Activated naive CD8-positive, alpha-beta T cell (primary cell): ENCODE measurements at regions not wholly inside any gene's neighbourhood (a gene's known extent, or its start where the extent isn't known, plus 50 kb on each side); places are given as distances from the start of the nearest gene placed in this dataset.

Source experiments
- H3K27ac Mint-ChIP-seq: one replicate; pipeline ENCODE4 v1.8.0; 2021; ENCODE audit warnings: mixed read lengths
- H3K27me3 Mint-ChIP-seq: one replicate; pipeline ENCODE4 v1.8.0; 2021; ENCODE audit warnings: mixed read lengths
- H3K36me3 Mint-ChIP-seq: one replicate; pipeline ENCODE4 v1.8.0; 2021; ENCODE audit warnings: mixed read lengths
- H3K4me1 Mint-ChIP-seq: one replicate; pipeline ENCODE4 v1.8.0; 2021; ENCODE audit warnings: low read depth, mixed read lengths
- H3K4me3 Mint-ChIP-seq: one replicate; pipeline ENCODE4 v1.8.0; 2021; ENCODE audit warnings: mild to moderate bottlenecking, mixed read lengths
- H3K9me3 Mint-ChIP-seq: one replicate; pipeline ENCODE4 v1.8.0; 2021; ENCODE audit warnings: low read depth, mixed read lengths

DNA sequence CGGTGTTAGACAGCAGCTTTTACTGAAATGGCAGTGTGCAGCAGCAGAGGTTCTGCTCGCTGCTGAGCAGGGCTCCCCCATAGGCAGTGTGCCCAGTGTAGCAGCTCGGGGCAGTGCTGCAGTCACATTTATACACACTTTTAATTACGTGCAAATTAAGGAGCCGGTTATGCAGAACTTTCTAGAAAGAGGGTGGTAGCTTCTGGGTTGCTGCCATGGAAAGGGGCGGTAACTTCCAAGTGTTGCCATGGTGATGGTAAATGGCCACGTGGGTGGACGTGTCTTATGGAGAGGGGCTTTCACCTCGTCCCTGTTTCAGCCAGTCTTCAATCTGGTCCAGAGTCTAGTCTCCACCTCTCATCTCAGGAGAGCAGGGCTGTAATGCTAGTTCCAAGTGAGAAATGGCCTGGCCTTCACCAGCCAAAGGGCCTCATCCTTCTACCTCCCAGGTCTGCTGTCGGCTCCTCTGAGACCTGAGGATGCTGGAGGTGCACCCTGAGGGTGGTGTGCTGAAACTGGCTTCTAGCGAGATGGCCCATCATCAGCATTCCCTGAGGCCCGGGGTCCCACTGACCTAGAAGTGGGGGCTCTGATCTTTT, 180.5 kb upstream of the PMEPA1 start:
- Mint-ChIP-seq H3K9me3 (no peaks in the 10 kb centered on the region), H3K36me3 (no peaks in the 10 kb centered on the region), H3K4me3 (no peak overlapping the region), H3K4me1 (no peaks in the 10 kb centered on the region), H3K27me3 (peaks cover 3% of the 10 kb centered on the region), H3K27ac (no peak overlapping the region)

GRCh38 chr20:57888591-57888990, 178.8 kb upstream of the PMEPA1 start:
- Mint-ChIP-seq H3K27me3 (peaks cover 2% of the 10 kb centered on the region), H3K4me1 (no peaks in the 10 kb centered on the region), H3K27ac (no peak overlapping the region), H3K36me3 (no peaks in the 10 kb centered on the region), H3K4me3 (no peak overlapping the region), H3K9me3 (no peaks in the 10 kb centered on the region)

GRCh38 chr20:57884956-57885355, 175.1 kb upstream of the PMEPA1 start:
- H3K36me3 Mint-ChIP-seq, result no peaks in the 10 kb centered on the region
- no peaks in the 10 kb centered on the region for H3K4me1 Mint-ChIP-seq
- H3K9me3 Mint-ChIP-seq, result no peaks in the 10 kb centered on the region
- H3K4me3 Mint-ChIP-seq, result no peak overlapping the region
- no peak overlapping the region for H3K27ac Mint-ChIP-seq
- H3K27me3 Mint-ChIP-seq, result peaks cover 2% of the 10 kb centered on the region

DNA sequence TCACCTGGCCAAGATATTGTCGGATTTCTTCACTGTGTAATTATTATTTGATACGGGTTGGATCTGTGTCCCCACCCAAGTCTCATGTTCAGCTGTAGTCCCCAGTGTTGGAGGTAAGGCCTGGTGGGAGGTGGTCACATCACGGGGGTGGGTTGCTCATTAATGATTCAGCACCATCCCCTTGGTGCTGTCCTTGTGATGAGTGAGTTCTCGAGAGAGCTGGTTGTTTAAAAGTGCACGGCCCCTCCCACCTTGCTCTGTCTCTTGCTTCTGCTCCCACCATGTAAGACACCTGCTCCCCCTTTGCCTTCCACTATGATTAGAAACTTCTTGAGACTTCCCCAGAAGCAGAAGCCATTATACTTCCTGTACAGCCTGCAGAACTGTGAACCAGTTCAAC, 173.9 kb upstream of the PMEPA1 start:
- no peaks in the 10 kb centered on the region for H3K36me3 Mint-ChIP-seq
- H3K4me1 Mint-ChIP-seq, result no peaks in the 10 kb centered on the region
- no peaks in the 10 kb centered on the region for H3K9me3 Mint-ChIP-seq
- H3K27me3 Mint-ChIP-seq, result peaks cover 2% of the 10 kb centered on the region
- H3K4me3 Mint-ChIP-seq, result no peak overlapping the region
- H3K27ac Mint-ChIP-seq, result no peak overlapping the region

DNA sequence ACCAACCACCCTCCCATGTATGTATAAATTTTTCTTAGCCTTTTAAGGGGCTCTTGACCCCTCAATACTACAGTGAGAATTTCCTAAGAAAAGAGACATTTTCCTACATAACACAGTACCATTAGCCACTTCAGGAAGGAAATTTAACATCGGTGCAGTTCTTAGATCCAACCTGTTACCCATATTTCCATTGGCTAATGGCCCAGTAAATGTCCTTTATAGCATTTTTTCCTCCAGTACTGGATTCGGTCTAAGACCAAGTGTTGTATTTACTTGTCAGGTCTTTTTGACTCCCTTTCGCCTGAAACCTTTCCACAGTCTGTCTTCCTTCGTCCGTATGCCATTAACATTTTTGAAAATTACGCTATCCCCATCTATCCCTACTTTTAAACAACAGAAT, 173.4 kb upstream of the PMEPA1 start:
- Mint-ChIP-seq H3K27ac (no peak overlapping the region), H3K9me3 (no peaks in the 10 kb centered on the region), H3K4me1 (no peaks in the 10 kb centered on the region), H3K27me3 (peaks cover under 1% of the 10 kb centered on the region), H3K36me3 (no peaks in the 10 kb centered on the region), H3K4me3 (no peak overlapping the region)

DNA sequence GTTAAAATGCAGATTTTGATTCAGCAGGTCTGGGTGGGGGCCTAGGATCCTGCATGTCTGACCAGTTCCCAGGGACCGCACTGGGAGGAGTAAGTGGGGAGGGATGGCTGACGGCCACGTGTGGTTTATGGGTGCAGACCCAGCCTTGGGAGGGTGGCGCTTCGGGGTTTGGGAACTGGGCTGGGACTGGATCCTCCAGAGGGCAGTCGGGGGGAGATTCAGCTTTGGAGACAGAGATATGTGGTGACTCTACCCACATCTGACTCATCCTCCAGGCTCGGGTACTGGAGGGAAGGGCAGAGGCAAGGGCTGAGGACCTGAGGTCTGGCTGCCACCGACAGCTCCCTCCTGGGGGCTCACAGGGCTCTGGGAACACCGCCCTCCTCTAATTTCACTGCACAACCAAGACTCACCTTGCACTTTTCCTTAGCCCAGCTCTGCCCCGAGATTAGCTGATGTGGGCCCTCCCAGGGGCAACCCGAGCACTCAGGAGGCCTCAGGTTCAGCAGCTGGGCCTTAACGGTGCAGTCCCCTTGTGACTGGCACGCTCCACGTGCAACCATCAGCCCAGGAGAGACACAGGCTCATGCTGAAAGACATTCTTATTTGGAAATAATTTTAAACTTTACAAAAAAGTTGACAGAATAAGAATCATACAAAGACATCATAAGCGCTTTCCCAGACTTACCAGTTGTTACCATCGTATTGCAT, 172.8 kb upstream of the PMEPA1 start:
- no peaks in the 10 kb centered on the region for H3K36me3 Mint-ChIP-seq
- no peak overlapping the region for H3K4me3 Mint-ChIP-seq
- H3K4me1 Mint-ChIP-seq, result no peaks in the 10 kb centered on the region
- no peaks in the 10 kb centered on the region for H3K27me3 Mint-ChIP-seq
- no peaks in the 10 kb centered on the region for H3K9me3 Mint-ChIP-seq
- H3K27ac Mint-ChIP-seq, result no peak overlapping the region

GRCh38 chr20:57881466-57882385, 171.9 kb upstream of the PMEPA1 start:
- H3K27me3 Mint-ChIP-seq, result no peaks in the 10 kb centered on the region
- H3K4me3 Mint-ChIP-seq, result no peak overlapping the region
- H3K27ac Mint-ChIP-seq, result no peak overlapping the region
- no peaks in the 10 kb centered on the region for H3K36me3 Mint-ChIP-seq
- no peaks in the 10 kb centered on the region for H3K4me1 Mint-ChIP-seq
- no peaks in the 10 kb centered on the region for H3K9me3 Mint-ChIP-seq

- H3K9me3 Mint-ChIP-seq, result no peaks in the 10 kb centered on the region
- H3K27ac Mint-ChIP-seq, result no peak overlapping the region
- H3K4me3 Mint-ChIP-seq, result no peak overlapping the region
- no peaks in the 10 kb centered on the region for H3K27me3 Mint-ChIP-seq
- H3K4me1 Mint-ChIP-seq, result no peaks in the 10 kb centered on the region
- no peaks in the 10 kb centered on the region for H3K36me3 Mint-ChIP-seq
Observed at GRCh38 chr20:57880571-57880892, 170.7 kb upstream of the PMEPA1 start.

- no peaks in the 10 kb centered on the region for H3K4me1 Mint-ChIP-seq
- H3K4me3 Mint-ChIP-seq, result no peak overlapping the region
- no peaks in the 10 kb centered on the region for H3K27me3 Mint-ChIP-seq
- no peaks in the 10 kb centered on the region for H3K9me3 Mint-ChIP-seq
- H3K36me3 Mint-ChIP-seq, result no peaks in the 10 kb centered on the region
- H3K27ac Mint-ChIP-seq, result no peak overlapping the region
Observed at GRCh38 chr20:57879779-57880570, 170.2 kb upstream of the PMEPA1 start.

DNA sequence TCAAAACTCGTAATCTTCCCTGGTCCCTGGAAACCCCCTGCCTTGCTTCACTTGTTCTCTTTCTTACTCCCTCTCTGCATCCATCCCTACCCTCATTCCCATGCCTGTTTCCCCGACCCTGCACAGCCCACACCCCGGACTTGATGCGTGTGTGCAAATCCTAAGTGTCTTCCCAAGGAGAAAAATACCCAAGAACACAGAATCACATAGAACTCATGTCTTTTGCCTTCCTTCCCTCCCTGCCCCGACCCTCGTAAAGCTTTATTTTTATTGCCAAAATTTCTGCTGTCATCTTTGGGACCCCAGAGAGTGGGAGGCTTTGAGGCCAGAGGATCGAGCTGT, 169.6 kb upstream of the PMEPA1 start:
- no peaks in the 10 kb centered on the region for H3K9me3 Mint-ChIP-seq
- no peaks in the 10 kb centered on the region for H3K4me1 Mint-ChIP-seq
- H3K27ac Mint-ChIP-seq, result no peak overlapping the region
- H3K4me3 Mint-ChIP-seq, result no peak overlapping the region
- no peaks in the 10 kb centered on the region for H3K27me3 Mint-ChIP-seq
- no peaks in the 10 kb centered on the region for H3K36me3 Mint-ChIP-seq

DNA sequence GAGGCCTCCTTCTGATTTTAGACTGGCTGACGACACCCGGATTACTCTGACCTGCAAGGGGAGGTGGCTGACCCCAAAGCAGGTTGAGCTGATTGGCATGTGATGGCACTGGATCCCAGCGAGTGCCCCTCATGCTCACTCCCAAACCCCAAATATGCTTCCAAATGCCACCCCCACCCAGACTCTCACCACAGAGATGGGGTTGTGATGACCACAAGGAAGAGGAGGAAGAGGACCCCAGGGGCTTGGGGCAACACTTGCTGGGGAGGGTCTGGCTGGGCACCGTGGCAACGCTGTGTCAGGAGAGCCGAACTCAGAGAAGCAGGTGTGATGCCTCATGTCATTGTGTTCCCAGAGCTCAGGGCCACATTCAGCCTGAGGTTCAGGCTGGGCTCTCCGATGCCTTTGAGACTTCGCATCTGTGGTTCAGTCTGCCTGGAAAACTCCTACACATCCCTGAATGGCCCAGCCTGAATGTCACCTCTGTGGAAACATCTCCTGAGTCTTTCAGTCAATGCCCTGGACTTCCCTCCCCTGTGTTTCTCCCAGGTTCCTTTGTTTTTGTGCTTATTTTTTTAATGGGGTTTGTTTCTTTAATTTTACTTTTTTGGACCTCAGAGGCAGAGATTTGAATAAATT, 169.1 kb upstream of the PMEPA1 start:
- Mint-ChIP-seq H3K27me3 (no peaks in the 10 kb centered on the region), H3K4me1 (no peaks in the 10 kb centered on the region), H3K36me3 (no peaks in the 10 kb centered on the region), H3K4me3 (no peak overlapping the region), H3K9me3 (no peaks in the 10 kb centered on the region), H3K27ac (no peak overlapping the region)

- no peaks in the 10 kb centered on the region for H3K9me3 Mint-ChIP-seq
- H3K4me3 Mint-ChIP-seq, result no peak overlapping the region
- H3K27ac Mint-ChIP-seq, result no peak overlapping the region
- H3K4me1 Mint-ChIP-seq, result no peaks in the 10 kb centered on the region
- no peaks in the 10 kb centered on the region for H3K27me3 Mint-ChIP-seq
- no peaks in the 10 kb centered on the region for H3K36me3 Mint-ChIP-seq
Observed at GRCh38 chr20:57877995-57878394, 168.2 kb upstream of the PMEPA1 start.

- Mint-ChIP-seq H3K4me1 (no peaks in the 10 kb centered on the region), H3K27me3 (no peaks in the 10 kb centered on the region), H3K9me3 (no peaks in the 10 kb centered on the region), H3K36me3 (no peaks in the 10 kb centered on the region), H3K4me3 (no peak overlapping the region), H3K27ac (no peak overlapping the region)
Observed at GRCh38 chr20:57877131-57877824, 167.5 kb upstream of the PMEPA1 start.

GRCh38 chr20:57876163-57876562, 166.3 kb upstream of the PMEPA1 start:
- H3K27me3 Mint-ChIP-seq, result no peaks in the 10 kb centered on the region
- H3K27ac Mint-ChIP-seq, result no peak overlapping the region
- H3K4me1 Mint-ChIP-seq, result no peaks in the 10 kb centered on the region
- no peak overlapping the region for H3K4me3 Mint-ChIP-seq
- H3K9me3 Mint-ChIP-seq, result no peaks in the 10 kb centered on the region
- no peaks in the 10 kb centered on the region for H3K36me3 Mint-ChIP-seq
